Nephron progenitor cell (in vitro differentiated cells): ENCODE measurements at regions not wholly inside any gene's neighbourhood (a gene's known extent, or its start where the extent isn't known, plus 50 kb on each side); places are given as distances from the start of the nearest gene placed in this dataset.

ENCODE experiments used
- DNase-seq: peaks from one replicate; pipeline ENCODE4 v3.0.0; 2021
- H3K27ac Mint-ChIP-seq: 2 replicates; pipeline ENCODE4 v1.8.0; 2021; ENCODE audit warnings: mild to moderate bottlenecking, moderate library complexity, mixed read lengths
- H3K27me3 Mint-ChIP-seq: 2 replicates; pipeline ENCODE4 v1.8.0; 2021; ENCODE audit warnings: mild to moderate bottlenecking, low read depth, mixed read lengths; ENCODE audit not compliant: poor library complexity
- H3K36me3 Mint-ChIP-seq: 2 replicates; pipeline ENCODE4 v1.8.0; 2021; ENCODE audit warnings: low read depth, mixed read lengths
- H3K4me1 Mint-ChIP-seq: 2 replicates; pipeline ENCODE4 v1.8.0; 2021; ENCODE audit warnings: mixed read lengths
- H3K4me3 Mint-ChIP-seq: 2 replicates; pipeline ENCODE4 v1.8.0; 2021; ENCODE audit warnings: mild to moderate bottlenecking, moderate library complexity, mixed read lengths
- H3K9me3 Mint-ChIP-seq: 2 replicates; pipeline ENCODE4 v1.8.0; 2021; ENCODE audit warnings: mild to moderate bottlenecking, moderate library complexity, mixed read lengths
- CTCF ChIP-seq: fragments of 200-600 bp; sonication (generic); IDR thresholded peaks from 2 replicates; pipeline ENCODE4 v1.5.0; 2021; ENCODE audit warnings: antibody characterized with exemption

- TF ChIP-seq CTCF, result no peak
- Mint-ChIP-seq H3K36me3 (no peaks in the 10 kb centered on the region), H3K4me3 (no peak overlapping the region), H3K4me1 (peaks cover 5% of the 10 kb centered on the region), H3K27ac (no peak overlapping the region), H3K9me3 (no peaks in the 10 kb centered on the region), H3K27me3 (peaks cover 12% of the 10 kb centered on the region)
- DNase-seq, result no peak
Measured at GRCh38 chr22:48897645-48898370, 929.9 kb downstream of the BRD1 start.

GRCh38 chr22:48896766-48897644 lies 930.7 kb downstream of the BRD1 start:
- Mint-ChIP-seq H3K4me3 (no peak overlapping the region), H3K4me1 (peaks cover 5% of the 10 kb centered on the region), H3K9me3 (no peaks in the 10 kb centered on the region), H3K27me3 (peaks cover 12% of the 10 kb centered on the region), H3K27ac (peak overlapping the region; percentile 85), H3K36me3 (no peaks in the 10 kb centered on the region)
- no peak for DNase-seq
- no peak for TF ChIP-seq CTCF

GRCh38 chr22:48895831-48896765 lies 931.6 kb downstream of the BRD1 start:
- H3K27me3 Mint-ChIP-seq, result peaks cover 12% of the 10 kb centered on the region
- no peak for TF ChIP-seq CTCF
- H3K4me3 Mint-ChIP-seq, result no peak overlapping the region
- H3K27ac Mint-ChIP-seq, result no peak overlapping the region
- no peak for DNase-seq
- H3K4me1 Mint-ChIP-seq, result peaks cover 5% of the 10 kb centered on the region
- no peaks in the 10 kb centered on the region for H3K9me3 Mint-ChIP-seq
- H3K36me3 Mint-ChIP-seq, result no peaks in the 10 kb centered on the region

- Mint-ChIP-seq H3K27ac (no peak overlapping the region), H3K4me1 (peaks cover 5% of the 10 kb centered on the region), H3K36me3 (no peaks in the 10 kb centered on the region), H3K27me3 (peaks cover 16% of the 10 kb centered on the region), H3K9me3 (no peaks in the 10 kb centered on the region), H3K4me3 (no peak overlapping the region)
- no peak for TF ChIP-seq CTCF
- DNase-seq, result no peak
Measured at GRCh38 chr22:48895336-48895735, 932.3 kb downstream of the BRD1 start.

- H3K27me3 Mint-ChIP-seq, result peaks cover 13% of the 10 kb centered on the region
- peaks cover 5% of the 10 kb centered on the region for H3K4me1 Mint-ChIP-seq
- no peak for DNase-seq
- H3K4me3 Mint-ChIP-seq, result no peak overlapping the region
- H3K36me3 Mint-ChIP-seq, result no peaks in the 10 kb centered on the region
- H3K9me3 Mint-ChIP-seq, result no peaks in the 10 kb centered on the region
- TF ChIP-seq CTCF, result no peak
- no peak overlapping the region for H3K27ac Mint-ChIP-seq
Measured at GRCh38 chr22:48894804-48895250, 932.8 kb downstream of the BRD1 start.
